ENCODE measurements at regions not wholly inside any gene's neighbourhood (a gene's known extent, or its start where the extent isn't known, plus 50 kb on each side); places are given as distances from the start of the nearest gene placed in this dataset.
A peak's percentile ranks its signal among the peaks of the same experiment; 100 is the strongest.

GRCh38 chr6:157768863-157769551 lies 54.0 kb upstream of the SNX9 start:
- H3K36me3 Mint-ChIP-seq: no peaks in the 10 kb centered on the region
- 0 out of 2 replicates have a peak overlapping the region, but pooled peaks have one; percentile 63 for H3K27ac Mint-ChIP-seq
- no peak for TF ChIP-seq ZNF317 (CRISPR knock-in tag; IDR thresholded peaks at IDR 0.05; ENCODE audit: borderline replicate concordance, low read depth)
- TF ChIP-seq NR3C1 (CRISPR knock-in tag; conservative IDR thresholded peaks at IDR 0.05; ENCODE audit: low read depth): no peak
- TF ChIP-seq SP1 (CRISPR knock-in tag; conservative IDR thresholded peaks at IDR 0.05): no peak
- TF ChIP-seq MXD4 (CRISPR knock-in tag; IDR thresholded peaks at IDR 0.05; ENCODE audit: borderline replicate concordance): no peak
- no peak for TF ChIP-seq ZNF671 (CRISPR knock-in tag; IDR thresholded peaks at IDR 0.05)
- TF ChIP-seq, protein P1, sequence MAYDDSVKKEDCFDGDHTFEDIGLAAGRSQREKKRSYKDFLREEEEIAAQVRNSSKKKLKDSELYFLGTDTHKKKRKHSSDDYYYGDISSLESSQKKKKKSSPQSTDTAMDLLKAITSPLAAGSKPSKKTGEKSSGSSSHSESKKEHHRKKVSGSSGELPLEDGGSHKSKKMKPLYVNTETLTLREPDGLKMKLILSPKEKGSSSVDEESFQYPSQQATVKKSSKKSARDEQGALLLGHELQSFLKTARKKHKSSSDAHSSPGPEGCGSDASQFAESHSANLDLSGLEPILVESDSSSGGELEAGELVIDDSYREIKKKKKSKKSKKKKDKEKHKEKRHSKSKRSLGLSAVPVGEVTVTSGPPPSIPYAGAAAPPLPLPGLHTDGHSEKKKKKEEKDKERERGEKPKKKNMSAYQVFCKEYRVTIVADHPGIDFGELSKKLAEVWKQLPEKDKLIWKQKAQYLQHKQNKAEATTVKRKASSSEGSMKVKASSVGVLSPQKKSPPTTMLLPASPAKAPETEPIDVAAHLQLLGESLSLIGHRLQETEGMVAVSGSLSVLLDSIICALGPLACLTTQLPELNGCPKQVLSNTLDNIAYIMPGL (CRISPR knock-in tag; IDR thresholded peaks at IDR 0.05): no peak
- TF ChIP-seq NFATC4 (CRISPR knock-in tag; IDR thresholded peaks at IDR 0.05): no peak
- no peak for TF ChIP-seq GRHL2 (CRISPR knock-in tag; IDR thresholded peaks at IDR 0.05; ENCODE audit: insufficient replicate concordance, severe bottlenecking)
- no peak for TF ChIP-seq PRRX2 (CRISPR knock-in tag; IDR thresholded peaks at IDR 0.05)
- TF ChIP-seq RELA (CRISPR knock-in tag; IDR thresholded peaks at IDR 0.05; ENCODE audit: borderline replicate concordance): no peak
- no peak for TF ChIP-seq HMGA2 (CRISPR knock-in tag; IDR thresholded peaks at IDR 0.05)
- TF ChIP-seq, protein P2, sequence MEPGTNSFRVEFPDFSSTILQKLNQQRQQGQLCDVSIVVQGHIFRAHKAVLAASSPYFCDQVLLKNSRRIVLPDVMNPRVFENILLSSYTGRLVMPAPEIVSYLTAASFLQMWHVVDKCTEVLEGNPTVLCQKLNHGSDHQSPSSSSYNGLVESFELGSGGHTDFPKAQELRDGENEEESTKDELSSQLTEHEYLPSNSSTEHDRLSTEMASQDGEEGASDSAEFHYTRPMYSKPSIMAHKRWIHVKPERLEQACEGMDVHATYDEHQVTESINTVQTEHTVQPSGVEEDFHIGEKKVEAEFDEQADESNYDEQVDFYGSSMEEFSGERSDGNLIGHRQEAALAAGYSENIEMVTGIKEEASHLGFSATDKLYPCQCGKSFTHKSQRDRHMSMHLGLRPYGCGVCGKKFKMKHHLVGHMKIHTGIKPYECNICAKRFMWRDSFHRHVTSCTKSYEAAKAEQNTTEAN (CRISPR knock-in tag; IDR thresholded peaks at IDR 0.05): no peak
- no peak for TF ChIP-seq EMX1 (CRISPR knock-in tag; IDR thresholded peaks at IDR 0.05)
- no peak for TF ChIP-seq SMAD4 (CRISPR knock-in tag; IDR thresholded peaks at IDR 0.05)
- no peak for TF ChIP-seq NFYB (CRISPR knock-in tag; conservative IDR thresholded peaks at IDR 0.05; ENCODE audit: low read depth)
- TF ChIP-seq, protein P3, sequence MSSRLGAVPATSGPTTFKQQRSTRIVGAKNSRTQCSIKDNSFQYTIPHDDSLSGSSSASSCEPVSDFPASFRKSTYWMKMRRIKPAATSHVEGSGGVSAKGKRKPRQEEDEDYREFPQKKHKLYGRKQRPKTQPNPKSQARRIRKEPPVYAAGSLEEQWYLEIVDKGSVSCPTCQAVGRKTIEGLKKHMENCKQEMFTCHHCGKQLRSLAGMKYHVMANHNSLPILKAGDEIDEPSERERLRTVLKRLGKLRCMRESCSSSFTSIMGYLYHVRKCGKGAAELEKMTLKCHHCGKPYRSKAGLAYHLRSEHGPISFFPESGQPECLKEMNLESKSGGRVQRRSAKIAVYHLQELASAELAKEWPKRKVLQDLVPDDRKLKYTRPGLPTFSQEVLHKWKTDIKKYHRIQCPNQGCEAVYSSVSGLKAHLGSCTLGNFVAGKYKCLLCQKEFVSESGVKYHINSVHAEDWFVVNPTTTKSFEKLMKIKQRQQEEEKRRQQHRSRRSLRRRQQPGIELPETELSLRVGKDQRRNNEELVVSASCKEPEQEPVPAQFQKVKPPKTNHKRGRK (CRISPR knock-in tag; IDR thresholded peaks at IDR 0.05; ENCODE audit: borderline replicate concordance): no peak
- no peak for TF ChIP-seq FOXK1 (CRISPR knock-in tag; IDR thresholded peaks at IDR 0.05)
- ChIA-PET POLR2A (no interaction called here), CTCF (interaction anchor here (0.5 to 1.9 kb wide), 3 partner anchors 12 to 104 kb away, joined by 3 to 6 read pairs (median 5); no protein-coding TSS in a partner anchor)
- peaks cover 4% of the 10 kb centered on the region; the same call in 1 of the 2 replicates for H3K9me3 Mint-ChIP-seq
- ATAC-seq (no peak), DNase-seq (ENCODE audit: low spot score) (no peak)
- H3K27me3 Mint-ChIP-seq (ENCODE audit: low read depth): peaks cover 6% of the 10 kb centered on the region; the same call in 1 of the 2 replicates
- no peak overlapping the region for H3K4me3 Mint-ChIP-seq
- H3K4me1 Mint-ChIP-seq: peaks cover 53% of the 10 kb centered on the region

DNA sequence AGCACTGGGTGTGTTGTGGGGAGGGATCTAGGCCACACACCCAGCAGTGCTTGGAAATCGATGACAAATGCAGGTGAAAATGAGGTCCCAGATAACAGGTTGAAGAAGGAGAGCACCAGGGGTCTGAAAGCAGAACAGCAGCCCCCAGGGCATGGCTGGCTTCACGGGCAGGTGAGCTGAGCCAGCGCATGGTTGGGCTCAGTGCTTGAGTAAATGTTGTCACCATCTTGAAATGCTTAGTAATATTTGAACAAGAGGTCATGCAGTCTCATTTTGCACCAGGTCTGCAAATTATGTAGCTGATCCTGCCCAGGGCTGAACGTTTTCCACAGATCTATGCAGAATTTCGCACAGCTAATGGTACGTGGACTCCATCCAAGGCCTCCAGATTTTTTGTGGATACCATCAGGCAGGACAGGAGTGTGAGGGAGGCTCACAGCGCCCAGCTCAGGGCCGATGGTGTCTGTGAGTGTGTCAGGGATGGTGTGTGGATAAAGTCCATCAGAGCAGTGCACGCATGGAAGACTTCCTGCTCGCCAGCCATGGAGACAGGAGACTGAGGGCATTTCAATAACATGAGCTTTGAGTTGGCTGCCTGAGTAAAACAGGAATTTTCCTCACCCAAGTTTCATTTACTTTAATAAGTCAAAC lies 53.1 kb upstream of the SNX9 start:
- Mint-ChIP-seq H3K27me3 (ENCODE audit: low read depth) (peaks cover 6% of the 10 kb centered on the region; the same call in 1 of the 2 replicates), H3K4me3 (no peak overlapping the region), H3K4me1 (peaks cover 48% of the 10 kb centered on the region), H3K36me3 (no peaks in the 10 kb centered on the region), H3K27ac (0 out of 2 replicates have a peak overlapping the region, but pooled peaks have one; percentile 63), H3K9me3 (peaks cover 4% of the 10 kb centered on the region; the same call in 1 of the 2 replicates)
- ATAC-seq (no peak), DNase-seq (ENCODE audit: low spot score) (no peak)
- TF ChIP-seq ZNF423 (CRISPR knock-in tag; IDR thresholded peaks at IDR 0.05) (no peak), ZNF396 (CRISPR knock-in tag; IDR thresholded peaks at IDR 0.05; ENCODE audit: borderline replicate concordance) (no peak), ETV6 (CRISPR knock-in tag; IDR thresholded peaks at IDR 0.05) (no peak), ZNF425 (CRISPR knock-in tag; conservative IDR thresholded peaks at IDR 0.05) (no peak), ZNF671 (CRISPR knock-in tag; IDR thresholded peaks at IDR 0.05) (no peak), NR2C2 (CRISPR knock-in tag; IDR thresholded peaks at IDR 0.05) (no peak)
- POLR2A ChIA-PET: interaction anchor here (0.6 kb wide), 1 partner anchor 15 kb away, joined by 5 read pairs; no protein-coding TSS in a partner anchor
- CTCF ChIA-PET: interaction anchor here (1.7 to 1.9 kb wide), 2 partner anchors 13 to 103 kb away, joined by 5 to 6 read pairs; no protein-coding TSS in a partner anchor
